ENCODE measurements at regions not wholly inside any gene's neighbourhood (a gene's known extent, or its start where the extent isn't known, plus 50 kb on each side); places are given as distances from the start of the nearest gene placed in this dataset.

GRCh38 chr13:64417581-64417980 lies 2812.6 kb downstream of the PCDH9 start:
- H3K4me3 ChIP-seq (ENCODE audit: low read depth in 1 of 5, low read length in 5 of 5): no peak overlapping the region
- no peaks in the 10 kb centered on the region for H3K36me3 ChIP-seq (ENCODE audit: control insufficient read depth in 5 of 5, insufficient read depth in 5 of 5, low read length in 5 of 5)
- H3K9ac ChIP-seq (ENCODE audit: low read length in 5 of 5): no peak overlapping the region
- no peaks in the 10 kb centered on the region for H3K4me1 ChIP-seq (ENCODE audit: control insufficient read depth in 5 of 5, insufficient read depth in 5 of 5, low read length in 5 of 5)
- H3K27me3 ChIP-seq (ENCODE audit: control insufficient read depth in 5 of 5, insufficient read depth in 4 of 5, low read length in 5 of 5): no peaks in the 10 kb centered on the region
- H3K9me3 ChIP-seq (ENCODE audit: control insufficient read depth in 5 of 5, low read length in 5 of 5): no peaks in the 10 kb centered on the region
- H3K27ac ChIP-seq (ENCODE audit: low read depth, low read length): no peak overlapping the region

GRCh38 chr13:64414381-64414780 lies 2815.8 kb downstream of the PCDH9 start:
- H3K9ac ChIP-seq (ENCODE audit: low read length in 5 of 5): no peak overlapping the region
- no peak overlapping the region for H3K4me3 ChIP-seq (ENCODE audit: low read depth in 1 of 5, low read length in 5 of 5)
- H3K9me3 ChIP-seq (ENCODE audit: control insufficient read depth in 5 of 5, low read length in 5 of 5): no peaks in the 10 kb centered on the region
- no peaks in the 10 kb centered on the region for H3K27me3 ChIP-seq (ENCODE audit: control insufficient read depth in 5 of 5, insufficient read depth in 4 of 5, low read length in 5 of 5)
- H3K36me3 ChIP-seq (ENCODE audit: control insufficient read depth in 5 of 5, insufficient read depth in 5 of 5, low read length in 5 of 5): no peaks in the 10 kb centered on the region
- no peak overlapping the region for H3K27ac ChIP-seq (ENCODE audit: low read depth, low read length)
- no peaks in the 10 kb centered on the region for H3K4me1 ChIP-seq (ENCODE audit: control insufficient read depth in 5 of 5, insufficient read depth in 5 of 5, low read length in 5 of 5)

- Histone ChIP-seq H3K27me3 (ENCODE audit: control insufficient read depth in 5 of 5, insufficient read depth in 4 of 5, low read length in 5 of 5) (no peaks in the 10 kb centered on the region), H3K9ac (ENCODE audit: low read length in 5 of 5) (no peak overlapping the region), H3K4me1 (ENCODE audit: control insufficient read depth in 5 of 5, insufficient read depth in 5 of 5, low read length in 5 of 5) (no peaks in the 10 kb centered on the region), H3K9me3 (ENCODE audit: control insufficient read depth in 5 of 5, low read length in 5 of 5) (no peaks in the 10 kb centered on the region), H3K27ac (ENCODE audit: low read depth, low read length) (no peak overlapping the region), H3K4me3 (ENCODE audit: low read depth in 1 of 5, low read length in 5 of 5) (no peak overlapping the region), H3K36me3 (ENCODE audit: control insufficient read depth in 5 of 5, insufficient read depth in 5 of 5, low read length in 5 of 5) (no peaks in the 10 kb centered on the region)
Measured at GRCh38 chr13:64413529-64413928, 2816.6 kb downstream of the PCDH9 start.

GRCh38 chr13:64410276-64411053 lies 2819.7 kb downstream of the PCDH9 start:
- H3K36me3 ChIP-seq (ENCODE audit: control insufficient read depth in 5 of 5, insufficient read depth in 5 of 5, low read length in 5 of 5): no peaks in the 10 kb centered on the region
- H3K9ac ChIP-seq (ENCODE audit: low read length in 5 of 5): no peak overlapping the region
- no peak overlapping the region for H3K27ac ChIP-seq (ENCODE audit: low read depth, low read length)
- no peaks in the 10 kb centered on the region for H3K4me1 ChIP-seq (ENCODE audit: control insufficient read depth in 5 of 5, insufficient read depth in 5 of 5, low read length in 5 of 5)
- no peaks in the 10 kb centered on the region for H3K27me3 ChIP-seq (ENCODE audit: control insufficient read depth in 5 of 5, insufficient read depth in 4 of 5, low read length in 5 of 5)
- H3K4me3 ChIP-seq (ENCODE audit: low read depth in 1 of 5, low read length in 5 of 5): no peak overlapping the region
- no peaks in the 10 kb centered on the region for H3K9me3 ChIP-seq (ENCODE audit: control insufficient read depth in 5 of 5, low read length in 5 of 5)

- H3K4me3 ChIP-seq (ENCODE audit: low read depth in 1 of 5, low read length in 5 of 5): no peak overlapping the region
- H3K9ac ChIP-seq (ENCODE audit: low read length in 5 of 5): no peak overlapping the region
- H3K4me1 ChIP-seq (ENCODE audit: control insufficient read depth in 5 of 5, insufficient read depth in 5 of 5, low read length in 5 of 5): no peaks in the 10 kb centered on the region
- no peak overlapping the region for H3K27ac ChIP-seq (ENCODE audit: low read depth, low read length)
- H3K9me3 ChIP-seq (ENCODE audit: control insufficient read depth in 5 of 5, low read length in 5 of 5): no peaks in the 10 kb centered on the region
- H3K36me3 ChIP-seq (ENCODE audit: control insufficient read depth in 5 of 5, insufficient read depth in 5 of 5, low read length in 5 of 5): no peaks in the 10 kb centered on the region
- H3K27me3 ChIP-seq (ENCODE audit: control insufficient read depth in 5 of 5, insufficient read depth in 4 of 5, low read length in 5 of 5): no peaks in the 10 kb centered on the region
Measured at GRCh38 chr13:64397701-64398100, 2832.4 kb downstream of the PCDH9 start.

- H3K9me3 ChIP-seq (ENCODE audit: control insufficient read depth in 5 of 5, low read length in 5 of 5): peaks cover 0 to 4% (median 0%) of the 10 kb centered on the region in 5 donors
- H3K9ac ChIP-seq (ENCODE audit: low read length in 5 of 5): no peak overlapping the region
- no peaks in the 10 kb centered on the region for H3K36me3 ChIP-seq (ENCODE audit: control insufficient read depth in 5 of 5, insufficient read depth in 5 of 5, low read length in 5 of 5)
- no peak overlapping the region for H3K27ac ChIP-seq (ENCODE audit: low read depth, low read length)
- no peak overlapping the region for H3K4me3 ChIP-seq (ENCODE audit: low read depth in 1 of 5, low read length in 5 of 5)
- H3K4me1 ChIP-seq (ENCODE audit: control insufficient read depth in 5 of 5, insufficient read depth in 5 of 5, low read length in 5 of 5): no peaks in the 10 kb centered on the region
- H3K27me3 ChIP-seq (ENCODE audit: control insufficient read depth in 5 of 5, insufficient read depth in 4 of 5, low read length in 5 of 5): no peaks in the 10 kb centered on the region
Measured at GRCh38 chr13:64377606-64378005, 2852.5 kb downstream of the PCDH9 start.

GRCh38 chr13:64371461-64371860 lies 2858.7 kb downstream of the PCDH9 start:
- Histone ChIP-seq H3K4me1 (ENCODE audit: control insufficient read depth in 5 of 5, insufficient read depth in 5 of 5, low read length in 5 of 5) (no peaks in the 10 kb centered on the region), H3K27me3 (ENCODE audit: control insufficient read depth in 5 of 5, insufficient read depth in 4 of 5, low read length in 5 of 5) (no peaks in the 10 kb centered on the region), H3K36me3 (ENCODE audit: control insufficient read depth in 5 of 5, insufficient read depth in 5 of 5, low read length in 5 of 5) (no peaks in the 10 kb centered on the region), H3K27ac (ENCODE audit: low read depth, low read length) (no peak overlapping the region), H3K9ac (ENCODE audit: low read length in 5 of 5) (no peak overlapping the region), H3K4me3 (ENCODE audit: low read depth in 1 of 5, low read length in 5 of 5) (no peak overlapping the region), H3K9me3 (ENCODE audit: control insufficient read depth in 5 of 5, low read length in 5 of 5) (peaks cover 0 to 4% (median under 1%) of the 10 kb centered on the region in 5 donors)

GRCh38 chr13:64371045-64371444 lies 2859.1 kb downstream of the PCDH9 start:
- peaks cover 0 to 4% (median 4%) of the 10 kb centered on the region in 5 donors for H3K9me3 ChIP-seq (ENCODE audit: control insufficient read depth in 5 of 5, low read length in 5 of 5)
- H3K4me3 ChIP-seq (ENCODE audit: low read depth in 1 of 5, low read length in 5 of 5): no peak overlapping the region
- no peaks in the 10 kb centered on the region for H3K27me3 ChIP-seq (ENCODE audit: control insufficient read depth in 5 of 5, insufficient read depth in 4 of 5, low read length in 5 of 5)
- no peaks in the 10 kb centered on the region for H3K36me3 ChIP-seq (ENCODE audit: control insufficient read depth in 5 of 5, insufficient read depth in 5 of 5, low read length in 5 of 5)
- no peaks in the 10 kb centered on the region for H3K4me1 ChIP-seq (ENCODE audit: control insufficient read depth in 5 of 5, insufficient read depth in 5 of 5, low read length in 5 of 5)
- H3K27ac ChIP-seq (ENCODE audit: low read depth, low read length): no peak overlapping the region
- H3K9ac ChIP-seq (ENCODE audit: low read length in 5 of 5): no peak overlapping the region

GRCh38 chr13:64369121-64369520 lies 2861.0 kb downstream of the PCDH9 start:
- H3K4me1 ChIP-seq (ENCODE audit: control insufficient read depth in 5 of 5, insufficient read depth in 5 of 5, low read length in 5 of 5): no peaks in the 10 kb centered on the region
- H3K9me3 ChIP-seq (ENCODE audit: control insufficient read depth in 5 of 5, low read length in 5 of 5): peaks cover 0 to 5% (median 4%) of the 10 kb centered on the region in 5 donors
- no peak overlapping the region for H3K9ac ChIP-seq (ENCODE audit: low read length in 5 of 5)
- H3K27me3 ChIP-seq (ENCODE audit: control insufficient read depth in 5 of 5, insufficient read depth in 4 of 5, low read length in 5 of 5): no peaks in the 10 kb centered on the region
- no peak overlapping the region for H3K27ac ChIP-seq (ENCODE audit: low read depth, low read length)
- H3K36me3 ChIP-seq (ENCODE audit: control insufficient read depth in 5 of 5, insufficient read depth in 5 of 5, low read length in 5 of 5): no peaks in the 10 kb centered on the region
- H3K4me3 ChIP-seq (ENCODE audit: low read depth in 1 of 5, low read length in 5 of 5): no peak overlapping the region

- no peak overlapping the region for H3K4me3 ChIP-seq (ENCODE audit: low read depth in 1 of 5, low read length in 5 of 5)
- H3K27ac ChIP-seq (ENCODE audit: low read depth, low read length): no peak overlapping the region
- no peaks in the 10 kb centered on the region for H3K36me3 ChIP-seq (ENCODE audit: control insufficient read depth in 5 of 5, insufficient read depth in 5 of 5, low read length in 5 of 5)
- no peaks in the 10 kb centered on the region for H3K27me3 ChIP-seq (ENCODE audit: control insufficient read depth in 5 of 5, insufficient read depth in 4 of 5, low read length in 5 of 5)
- H3K4me1 ChIP-seq (ENCODE audit: control insufficient read depth in 5 of 5, insufficient read depth in 5 of 5, low read length in 5 of 5): no peaks in the 10 kb centered on the region
- H3K9ac ChIP-seq (ENCODE audit: low read length in 5 of 5): no peak overlapping the region
- H3K9me3 ChIP-seq (ENCODE audit: control insufficient read depth in 5 of 5, low read length in 5 of 5): peaks cover 0 to 5% (median 0%) of the 10 kb centered on the region in 5 donors
Measured at GRCh38 chr13:64362564-64362963, 2867.6 kb downstream of the PCDH9 start.
